ENCODE measurements at regions not wholly inside any gene's neighbourhood (a gene's known extent, or its start where the extent isn't known, plus 50 kb on each side); places are given as distances from the start of the nearest gene placed in this dataset.
"Not testable (repeated sequence)": the region's sequence is repeated elsewhere in the genome, so short reads cannot be mapped to it uniquely, and the experiment has no call there.

DNA sequence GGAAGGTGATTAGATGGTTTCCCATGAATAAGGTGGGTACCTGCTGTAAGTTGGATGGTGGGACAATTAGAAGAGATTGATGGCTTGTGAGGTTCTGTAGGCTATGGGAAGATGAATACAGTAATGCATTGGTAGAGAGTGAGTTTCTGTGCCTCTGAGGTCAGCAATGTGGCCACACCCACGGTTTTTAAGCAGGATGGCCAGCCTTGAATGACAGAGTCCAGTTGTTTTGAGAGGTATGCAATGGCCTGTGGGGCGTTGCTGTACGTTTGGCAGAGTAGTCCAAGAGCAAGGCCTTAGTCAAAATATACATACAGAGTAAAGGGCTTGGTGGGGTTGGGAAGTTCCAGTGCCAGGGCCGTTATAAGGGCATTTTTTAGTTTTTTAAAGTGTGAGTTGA lies 235.6 kb upstream of the C9orf72 start:
- H3K4me3 ChIP-seq (replicated peaks; ENCODE audit: low read depth, low read length), result no peak overlapping the region
- TF ChIP-seq, protein P1, sequence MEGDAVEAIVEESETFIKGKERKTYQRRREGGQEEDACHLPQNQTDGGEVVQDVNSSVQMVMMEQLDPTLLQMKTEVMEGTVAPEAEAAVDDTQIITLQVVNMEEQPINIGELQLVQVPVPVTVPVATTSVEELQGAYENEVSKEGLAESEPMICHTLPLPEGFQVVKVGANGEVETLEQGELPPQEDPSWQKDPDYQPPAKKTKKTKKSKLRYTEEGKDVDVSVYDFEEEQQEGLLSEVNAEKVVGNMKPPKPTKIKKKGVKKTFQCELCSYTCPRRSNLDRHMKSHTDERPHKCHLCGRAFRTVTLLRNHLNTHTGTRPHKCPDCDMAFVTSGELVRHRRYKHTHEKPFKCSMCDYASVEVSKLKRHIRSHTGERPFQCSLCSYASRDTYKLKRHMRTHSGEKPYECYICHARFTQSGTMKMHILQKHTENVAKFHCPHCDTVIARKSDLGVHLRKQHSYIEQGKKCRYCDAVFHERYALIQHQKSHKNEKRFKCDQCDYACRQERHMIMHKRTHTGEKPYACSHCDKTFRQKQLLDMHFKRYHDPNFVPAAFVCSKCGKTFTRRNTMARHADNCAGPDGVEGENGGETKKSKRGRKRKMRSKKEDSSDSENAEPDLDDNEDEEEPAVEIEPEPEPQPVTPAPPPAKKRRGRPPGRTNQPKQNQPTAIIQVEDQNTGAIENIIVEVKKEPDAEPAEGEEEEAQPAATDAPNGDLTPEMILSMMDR (IDR thresholded peaks at IDR 0.05; ENCODE audit: low read length, missing control alignments), result no peak

DNA sequence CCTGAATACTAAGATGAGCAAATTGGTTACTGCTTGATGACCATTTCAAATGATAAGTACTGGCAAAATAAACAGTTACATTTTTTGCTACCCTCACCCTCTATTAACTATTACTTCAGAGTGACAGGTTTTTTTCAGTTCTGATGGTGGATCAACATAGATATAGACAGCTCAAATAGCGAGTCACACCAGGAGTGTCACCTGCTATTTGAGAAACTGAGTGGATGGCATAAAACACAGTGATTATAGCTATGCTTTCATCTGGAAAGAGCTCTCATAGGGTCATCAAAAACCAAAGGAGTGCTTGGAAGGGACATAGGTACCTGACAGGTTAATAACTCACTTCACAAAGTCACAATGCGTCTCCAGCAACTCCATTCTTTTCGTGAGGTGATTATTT lies 244.5 kb upstream of the C9orf72 start:
- H3K4me3 ChIP-seq (replicated peaks; ENCODE audit: low read depth, low read length), result no peak overlapping the region
- DNase-seq (ENCODE audit: low read depth), result no peak
- TF ChIP-seq, protein P1 (IDR thresholded peaks at IDR 0.05; ENCODE audit: low read length, missing control alignments), result no peak

More for the DNA sequence above, 235.6 kb upstream of the C9orf72 start:
- DNase-seq (ENCODE audit: low read depth), result no peak

DNA sequence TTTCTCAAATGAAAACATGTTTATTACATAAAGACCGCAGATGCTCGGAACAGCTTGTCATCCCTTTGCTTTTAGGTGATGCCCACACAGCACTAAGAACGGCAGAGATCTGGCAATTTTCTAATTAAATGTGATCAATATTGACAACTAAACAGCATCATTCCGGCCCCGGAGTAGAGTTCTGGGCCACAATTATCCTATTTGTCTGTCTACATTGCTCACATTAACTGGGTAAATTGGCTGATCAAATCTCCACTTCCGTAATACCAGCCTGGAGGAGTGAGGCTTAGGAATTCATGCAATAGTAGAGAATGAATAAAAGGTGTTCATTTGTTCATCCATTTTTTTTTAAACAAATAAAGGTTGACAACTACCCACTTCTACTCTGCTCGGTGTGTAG lies 245.1 kb upstream of the C9orf72 start:
- no peak for DNase-seq (ENCODE audit: low read depth)

DNA sequence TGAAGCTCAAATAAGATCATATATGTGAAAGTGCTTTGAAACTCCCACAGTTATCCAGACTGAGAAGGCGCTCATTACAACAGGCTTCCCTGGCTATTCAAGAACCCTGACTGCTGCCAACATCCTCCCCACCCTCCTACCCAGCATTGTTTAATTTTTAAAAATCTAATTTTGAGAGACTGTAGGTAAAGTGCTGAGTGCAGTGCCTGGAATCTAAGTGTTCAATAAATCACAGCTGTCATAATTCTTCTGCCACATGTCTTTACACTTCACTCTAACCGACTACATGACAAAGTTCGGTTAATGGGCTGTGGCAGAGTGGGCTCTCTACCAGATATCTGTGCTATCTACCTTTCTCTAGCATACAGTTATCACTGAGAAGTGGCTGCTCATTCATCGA lies 255.6 kb upstream of the C9orf72 start:
- no peak overlapping the region for H3K4me3 ChIP-seq (replicated peaks; ENCODE audit: low read depth, low read length)
- TF ChIP-seq, protein P1 (IDR thresholded peaks at IDR 0.05; ENCODE audit: low read length, missing control alignments), result no peak
- DNase-seq (ENCODE audit: low read depth), result no peak

More for the DNA sequence above, 245.1 kb upstream of the C9orf72 start:
- H3K4me3 ChIP-seq (replicated peaks; ENCODE audit: low read depth, low read length), result no peak overlapping the region
- TF ChIP-seq, protein P1 (IDR thresholded peaks at IDR 0.05; ENCODE audit: low read length, missing control alignments), result no peak

DNA sequence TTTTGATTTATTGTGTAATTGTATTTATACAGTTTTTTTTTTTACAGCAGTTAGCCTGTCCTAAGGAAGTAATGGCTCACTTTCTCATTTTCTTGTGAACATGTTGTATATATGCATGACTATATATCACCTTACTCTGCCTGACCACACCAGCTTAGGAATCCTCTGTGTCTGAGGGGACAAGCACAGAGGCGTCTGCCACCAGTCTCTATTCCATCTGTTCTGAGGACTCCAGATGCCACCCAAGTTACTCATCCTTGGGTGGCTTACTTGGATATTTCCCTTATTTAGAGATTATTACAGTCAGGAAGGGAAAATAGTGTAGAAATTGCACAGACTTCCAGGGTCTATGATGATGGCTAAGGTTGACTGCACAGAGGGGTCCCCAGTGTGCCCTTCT lies 256.3 kb upstream of the C9orf72 start:
- DNase-seq (ENCODE audit: low read depth), result no peak
- TF ChIP-seq, protein P1 (IDR thresholded peaks at IDR 0.05; ENCODE audit: low read length, missing control alignments), result no peak

DNA sequence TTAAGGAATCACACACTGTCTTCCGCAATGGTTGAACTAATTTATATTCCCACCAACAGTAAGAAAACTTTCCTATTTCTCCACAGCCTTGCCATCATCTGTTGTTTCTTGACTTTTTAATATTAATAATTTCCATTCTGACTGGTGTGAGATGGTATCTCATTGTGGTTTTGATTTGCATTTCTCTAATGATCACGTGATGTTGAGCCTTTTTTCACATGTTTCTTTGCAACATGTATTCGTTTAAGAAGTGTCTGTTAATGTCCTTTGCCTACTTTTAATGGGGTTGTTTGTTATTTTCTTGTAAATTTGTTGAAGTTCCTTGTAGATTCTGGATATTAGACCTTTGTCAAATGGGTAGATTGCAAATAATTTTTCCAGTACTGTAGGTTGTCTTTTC lies 258.8 kb upstream of the C9orf72 start:
- H3K4me3 ChIP-seq (replicated peaks; ENCODE audit: low read depth, low read length); DNase-seq (ENCODE audit: low read depth): not testable (repeated sequence)

More for the DNA sequence above, 256.3 kb upstream of the C9orf72 start:
- H3K4me3 ChIP-seq (replicated peaks; ENCODE audit: low read depth, low read length), result no peak overlapping the region

- TF ChIP-seq, protein P1 (IDR thresholded peaks at IDR 0.05; ENCODE audit: low read length, missing control alignments), result no peak
- DNase-seq (ENCODE audit: low read depth), result no peak
- H3K4me3 ChIP-seq (replicated peaks; ENCODE audit: low read depth, low read length), result no peak overlapping the region
Measured at GRCh38 chr9:27835286-27835685, 262.0 kb upstream of the C9orf72 start.

Measured in fibroblast of pulmonary artery (primary cell).